ENCODE measurements at regions not wholly inside any gene's neighbourhood (a gene's known extent, or its start where the extent isn't known, plus 50 kb on each side); places are given as distances from the start of the nearest gene placed in this dataset.

- in situ Hi-C loops (cut with MboI; ENCODE audit: low pct_ligation_motif_present in 1 of 4, low pct_unique_long_range_greater_than_20kb in 1 of 4, low sequenced_read_pairs in 3 of 4): no loop called here
- Histone ChIP-seq H3K9me3 (no peaks in the 10 kb centered on the region), H3K4me1 (no peaks in the 10 kb centered on the region), H3K27ac (no peak overlapping the region), H3K4me3 (no peak overlapping the region), H3K27me3 (no peaks in the 10 kb centered on the region), H3K36me3 (no peaks in the 10 kb centered on the region)
- 69 to 100% methylated on average over 1 of the region's 1 CpG for WGBS, 2 donors (ENCODE audit: low coverage in 1 of 2)
- TF ChIP-seq CTCF (IDR thresholded peaks at IDR 0.05): no peak
- no peak for TF ChIP-seq POLR2A (IDR thresholded peaks at IDR 0.05)
- TF ChIP-seq POLR2AphosphoS5 (IDR thresholded peaks at IDR 0.05): no peak
- TF ChIP-seq EP300 (IDR thresholded peaks at IDR 0.05; ENCODE audit: low read depth): no peak
- intact Hi-C loops (cut with DNase I; ENCODE audit: low total_unique reads): loop anchor here (10.0 kb wide), 1 partner anchor 192 kb away; no protein-coding TSS in a partner anchor
- DNase-seq: no peak
Measured at GRCh38 chr9:1296331-1296730, 246.2 kb downstream of the DMRT2 start.

GRCh38 chr9:1298046-1298445 is 247.9 kb downstream of the DMRT2 start:
- Histone ChIP-seq H3K9me3 (no peaks in the 10 kb centered on the region), H3K27me3 (no peaks in the 10 kb centered on the region), H3K27ac (no peak overlapping the region), H3K4me1 (no peaks in the 10 kb centered on the region), H3K4me3 (no peak overlapping the region), H3K36me3 (no peaks in the 10 kb centered on the region)
- TF ChIP-seq POLR2A (IDR thresholded peaks at IDR 0.05) (no peak), EP300 (IDR thresholded peaks at IDR 0.05; ENCODE audit: low read depth) (no peak), POLR2AphosphoS5 (IDR thresholded peaks at IDR 0.05) (no peak), CTCF (IDR thresholded peaks at IDR 0.05) (no peak)
- intact Hi-C loops (cut with DNase I; ENCODE audit: low total_unique reads): loop anchor here (10.0 kb wide), 1 partner anchor 193 kb away; no protein-coding TSS in a partner anchor
- in situ Hi-C loops (cut with MboI; ENCODE audit: low pct_ligation_motif_present in 1 of 4, low pct_unique_long_range_greater_than_20kb in 1 of 4, low sequenced_read_pairs in 3 of 4): no loop called here
- 31 to 38% methylated on average over 2 of the region's 2 CpGs for WGBS, 2 donors (ENCODE audit: low coverage in 1 of 2)
- DNase-seq: no peak

GRCh38 chr9:1300941-1301340 is 250.8 kb downstream of the DMRT2 start:
- in situ Hi-C loops (cut with MboI; ENCODE audit: low pct_ligation_motif_present in 1 of 4, low pct_unique_long_range_greater_than_20kb in 1 of 4, low sequenced_read_pairs in 3 of 4): no loop called here
- WGBS, 2 donors (ENCODE audit: low coverage in 1 of 2): 0% methylated on average over 1 of the region's 1 CpG
- Histone ChIP-seq H3K27me3 (no peaks in the 10 kb centered on the region), H3K9me3 (no peaks in the 10 kb centered on the region), H3K4me3 (no peak overlapping the region), H3K36me3 (no peaks in the 10 kb centered on the region), H3K4me1 (no peaks in the 10 kb centered on the region), H3K27ac (no peak overlapping the region)
- no peak for DNase-seq
- TF ChIP-seq CTCF (IDR thresholded peaks at IDR 0.05) (no peak), POLR2A (IDR thresholded peaks at IDR 0.05) (no peak), POLR2AphosphoS5 (IDR thresholded peaks at IDR 0.05) (no peak), EP300 (IDR thresholded peaks at IDR 0.05; ENCODE audit: low read depth) (no peak)
- intact Hi-C loops (cut with DNase I; ENCODE audit: low total_unique reads): no loop called here

GRCh38 chr9:1303932-1304331 is 253.8 kb downstream of the DMRT2 start:
- TF ChIP-seq EP300 (IDR thresholded peaks at IDR 0.05; ENCODE audit: low read depth) (no peak), CTCF (IDR thresholded peaks at IDR 0.05) (no peak), POLR2AphosphoS5 (IDR thresholded peaks at IDR 0.05) (no peak), POLR2A (IDR thresholded peaks at IDR 0.05) (no peak)
- Histone ChIP-seq H3K27ac (no peak overlapping the region), H3K4me1 (no peaks in the 10 kb centered on the region), H3K9me3 (no peaks in the 10 kb centered on the region), H3K4me3 (no peak overlapping the region), H3K36me3 (no peaks in the 10 kb centered on the region), H3K27me3 (no peaks in the 10 kb centered on the region)
- in situ Hi-C loops (cut with MboI; ENCODE audit: low pct_ligation_motif_present in 1 of 4, low pct_unique_long_range_greater_than_20kb in 1 of 4, low sequenced_read_pairs in 3 of 4) (no loop called here), intact Hi-C loops (cut with DNase I; ENCODE audit: low total_unique reads) (no loop called here)
- 42 to 64% methylated on average over 2 to 3 of the region's 3 CpGs for WGBS, 2 donors (ENCODE audit: low coverage in 1 of 2)
- DNase-seq: no peak

All from transverse colon (tissue), 4 donors.